Left cardiac atrium (tissue), 4 donors: ENCODE measurements at regions not wholly inside any gene's neighbourhood (a gene's known extent, or its start where the extent isn't known, plus 50 kb on each side); places are given as distances from the start of the nearest gene placed in this dataset.

ENCODE experiments used
- ATAC-seq, 2 donors: fragments of 200-7000 bp; cut with Tn5 transposase; one replicate each; pipeline ENCODE4 v1.9.1; 2020; ENCODE audit warnings: mild to moderate bottlenecking in 2 of 2, moderate library complexity in 2 of 2
- DNase-seq: peaks from one replicate; pipeline ENCODE4 v3.0.0-alpha.2; 2020
- intact Hi-C, 2 donors: fragments of 100-400 bp; cut with DNase I; formaldehyde crosslinking; loops; one replicate each; pipeline versions ENCODE4 v1.14.1 to v1.15.1; 2022 to 2023
- microRNA-seq, 2 donors: library from miRNA; unstranded; fragments of <30 nt; microRNA quantifications; one replicate each; pipeline ENCODE4 v1.2.0, GENCODE V29; 2020
- donor health status: DM: no; HTN: yes; CAD: no.
- donor health status: DM: no; HTN: yes; CAD: no; lungs with severe emphysema.
- donor health status: DM: yes; HTN: yes; CAD: no.
- donor health status: Dilated cardiomyopathy.

GRCh38 chr2:51093016-51093415, 61.1 kb upstream of the NRXN1 start:
- no peak for DNase-seq
- intact Hi-C loops, result no loop called here
- ATAC-seq, result no peak

DNA sequence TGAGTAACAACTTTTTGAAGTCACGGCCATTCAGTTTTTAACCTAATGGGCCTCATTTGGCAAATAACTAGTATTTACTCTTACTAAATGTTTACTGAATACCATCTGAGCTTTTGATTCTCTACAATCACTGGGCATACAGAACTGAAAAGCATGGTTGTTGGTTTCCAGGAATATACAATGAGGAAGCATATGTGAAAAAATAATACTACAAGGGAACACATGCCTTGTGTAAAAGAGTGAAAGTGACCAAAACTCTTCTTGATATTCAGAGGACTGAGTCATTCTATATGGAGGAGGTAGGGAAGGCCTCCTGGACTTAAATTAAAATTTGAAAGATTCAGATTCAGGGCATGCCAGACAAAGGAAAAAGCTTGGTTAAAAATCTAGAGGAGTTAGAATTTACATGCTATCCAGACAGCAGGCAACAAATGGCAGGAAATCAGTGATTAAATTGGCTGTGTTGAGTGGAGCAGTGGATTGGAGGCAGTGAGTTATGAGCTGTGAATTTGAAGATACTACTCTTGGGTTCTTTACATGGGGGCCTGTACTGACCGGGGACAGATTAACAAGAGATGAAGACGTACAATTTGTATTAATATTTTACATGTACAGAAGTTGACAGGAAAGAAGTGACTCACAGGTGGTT, 53.6 kb upstream of the NRXN1 start:
- intact Hi-C loops, result no loop called here
- ATAC-seq (no peak), DNase-seq (no peak)

DNA sequence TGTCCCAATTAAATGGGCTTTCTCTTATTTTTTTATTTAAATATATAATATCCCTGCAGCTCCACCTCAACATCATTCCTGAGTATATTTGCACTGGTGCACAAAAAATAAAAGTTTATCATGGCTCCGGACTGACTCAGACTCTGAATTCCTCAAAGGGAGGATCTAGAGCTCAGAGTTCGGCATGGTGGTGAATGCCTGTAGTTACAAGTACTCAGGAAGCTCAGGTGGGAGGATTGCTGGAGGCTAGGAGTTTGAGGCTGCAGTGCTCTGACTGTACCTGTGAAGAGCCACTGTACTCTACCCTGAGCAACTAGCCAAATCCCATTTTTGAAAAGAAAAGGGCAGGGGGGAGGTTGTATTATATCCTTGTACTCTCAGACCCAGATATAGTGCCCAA, 52.8 kb upstream of the NRXN1 start:
- no peak for DNase-seq
- ATAC-seq, result no peak
- intact Hi-C loops, result no loop called here

Small RNA genes lying in the stretch of these regions (microRNA-seq; reads per million reads assigned to microRNA genes)
- 0 reads per million in 2 donors for gene MIR4431
